Left lung (tissue), 4 donors: ENCODE measurements at regions not wholly inside any gene's neighbourhood (a gene's known extent, or its start where the extent isn't known, plus 50 kb on each side); places are given as distances from the start of the nearest gene placed in this dataset.

ENCODE experiments used
- ATAC-seq: fragments of 200-7000 bp; cut with Tn5 transposase; one replicate; pipeline ENCODE4 v1.9.1; 2020; ENCODE audit warnings: moderate library complexity
- DNase-seq, 4 donors: peaks; one replicate each; pipeline ENCODE4 v3.0.0-alpha.2; 2013 to 2020
- H3K27ac ChIP-seq, 2 donors: fragments of 200-600 bp; sonication (generic) in 1 of 2; one replicate each; pipeline versions ENCODE4 v1.5.0 to v1.8.0; 2020 to 2021
- H3K27me3 ChIP-seq, 2 donors: fragments of 200-600 bp; sonication (generic) in 1 of 2; one replicate each; pipeline versions ENCODE4 v1.5.0 to v1.8.0; 2020 to 2021
- H3K36me3 ChIP-seq, 2 donors: fragments of 200-600 bp; sonication (generic) in 1 of 2; one replicate each; pipeline versions ENCODE4 v1.5.0 to v1.8.0; 2020 to 2021
- H3K4me1 ChIP-seq, 2 donors: fragments of 200-600 bp; one replicate each; pipeline ENCODE4 v1.8.0; 2021
- H3K4me3 ChIP-seq, 2 donors: fragments of 200-600 bp; sonication (generic) in 1 of 2; one replicate each; pipeline versions ENCODE4 v1.5.0 to v1.8.0; 2020 to 2021; ENCODE audit warnings: mild to moderate bottlenecking in 1 of 2
- H3K9me3 ChIP-seq, 2 donors: fragments of 200-600 bp; sonication (generic) in 1 of 2; one replicate each; pipeline versions ENCODE4 v1.5.0 to v1.8.0; 2020 to 2021
- intact Hi-C, 2 donors: fragments of 100-400 bp; cut with DNase I; formaldehyde crosslinking; loops; one replicate each; pipeline versions ENCODE4 v1.11.2 to v1.14.2; 2022
- TF ChIP-seq, protein P1 (sequence below), 2 donors: fragments of 200-600 bp; sonication (generic) in 1 of 2; IDR thresholded peaks; one replicate each; pipeline versions ENCODE4 v1.5.0 to v1.8.0; 2021; ENCODE audit warnings: antibody characterized with exemption in 2 of 2
- donor health status: DM: no; HTN: yes; CAD: no.
- donor health status: DM: no; HTN: no; CAD: no.

DNA sequence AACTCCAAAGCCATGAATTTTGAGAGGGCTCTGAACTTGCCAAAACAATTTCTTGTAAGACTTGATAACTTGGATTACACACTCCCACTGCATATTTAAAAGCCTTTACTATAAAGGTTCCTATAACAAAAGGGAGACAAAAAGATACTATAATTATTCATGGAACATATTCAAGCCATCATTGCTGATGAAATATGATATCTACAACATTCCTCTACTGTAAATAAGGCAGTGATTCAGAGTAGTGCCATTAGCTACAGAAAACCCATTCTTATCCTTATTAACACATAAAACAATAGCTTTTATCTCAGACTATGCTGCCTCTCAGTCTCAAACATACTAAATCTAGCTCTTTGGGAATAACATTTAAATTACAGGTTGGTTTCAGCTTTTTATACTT, 675.5 kb upstream of the CXADR start:
- ATAC-seq (no peak), DNase-seq (no peak)
- Histone ChIP-seq H3K4me1 (no peaks in the 10 kb centered on the region), H3K9me3 (no peaks in the 10 kb centered on the region), H3K27ac (no peak overlapping the region), H3K27me3 (no peaks in the 10 kb centered on the region), H3K4me3 (no peak overlapping the region), H3K36me3 (no peaks in the 10 kb centered on the region)
- TF ChIP-seq, protein P1, sequence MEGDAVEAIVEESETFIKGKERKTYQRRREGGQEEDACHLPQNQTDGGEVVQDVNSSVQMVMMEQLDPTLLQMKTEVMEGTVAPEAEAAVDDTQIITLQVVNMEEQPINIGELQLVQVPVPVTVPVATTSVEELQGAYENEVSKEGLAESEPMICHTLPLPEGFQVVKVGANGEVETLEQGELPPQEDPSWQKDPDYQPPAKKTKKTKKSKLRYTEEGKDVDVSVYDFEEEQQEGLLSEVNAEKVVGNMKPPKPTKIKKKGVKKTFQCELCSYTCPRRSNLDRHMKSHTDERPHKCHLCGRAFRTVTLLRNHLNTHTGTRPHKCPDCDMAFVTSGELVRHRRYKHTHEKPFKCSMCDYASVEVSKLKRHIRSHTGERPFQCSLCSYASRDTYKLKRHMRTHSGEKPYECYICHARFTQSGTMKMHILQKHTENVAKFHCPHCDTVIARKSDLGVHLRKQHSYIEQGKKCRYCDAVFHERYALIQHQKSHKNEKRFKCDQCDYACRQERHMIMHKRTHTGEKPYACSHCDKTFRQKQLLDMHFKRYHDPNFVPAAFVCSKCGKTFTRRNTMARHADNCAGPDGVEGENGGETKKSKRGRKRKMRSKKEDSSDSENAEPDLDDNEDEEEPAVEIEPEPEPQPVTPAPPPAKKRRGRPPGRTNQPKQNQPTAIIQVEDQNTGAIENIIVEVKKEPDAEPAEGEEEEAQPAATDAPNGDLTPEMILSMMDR (IDR thresholded peaks at IDR 0.05) = no peak
- intact Hi-C loops = no loop called here

DNA sequence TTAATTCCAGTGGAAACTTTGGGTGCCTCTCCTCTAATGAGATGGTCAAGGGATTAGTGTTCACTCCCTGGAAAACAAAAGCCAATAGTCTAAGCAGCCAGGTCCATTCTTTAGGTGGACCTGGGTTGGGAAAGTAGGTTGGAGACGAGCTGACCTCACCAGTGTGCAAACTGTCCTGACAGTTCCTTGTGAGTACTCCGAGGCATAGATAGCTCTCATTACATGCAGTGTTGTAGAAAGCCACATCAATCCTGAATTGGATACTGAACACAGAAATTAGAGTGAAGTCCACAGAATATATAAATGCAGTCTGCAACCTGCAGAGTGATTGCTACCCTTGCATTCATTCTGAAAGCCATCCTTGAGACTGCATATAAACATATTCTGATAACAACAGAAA, 675.1 kb upstream of the CXADR start:
- TF ChIP-seq, protein P1 (IDR thresholded peaks at IDR 0.05) = no peak
- H3K9me3 ChIP-seq = no peaks in the 10 kb centered on the region
- no peak overlapping the region for H3K27ac ChIP-seq
- intact Hi-C loops = no loop called here
- DNase-seq (no peak), ATAC-seq (no peak)
- no peaks in the 10 kb centered on the region for H3K4me1 ChIP-seq
- no peaks in the 10 kb centered on the region for H3K27me3 ChIP-seq
- no peak overlapping the region for H3K4me3 ChIP-seq
- H3K36me3 ChIP-seq = no peaks in the 10 kb centered on the region

DNA sequence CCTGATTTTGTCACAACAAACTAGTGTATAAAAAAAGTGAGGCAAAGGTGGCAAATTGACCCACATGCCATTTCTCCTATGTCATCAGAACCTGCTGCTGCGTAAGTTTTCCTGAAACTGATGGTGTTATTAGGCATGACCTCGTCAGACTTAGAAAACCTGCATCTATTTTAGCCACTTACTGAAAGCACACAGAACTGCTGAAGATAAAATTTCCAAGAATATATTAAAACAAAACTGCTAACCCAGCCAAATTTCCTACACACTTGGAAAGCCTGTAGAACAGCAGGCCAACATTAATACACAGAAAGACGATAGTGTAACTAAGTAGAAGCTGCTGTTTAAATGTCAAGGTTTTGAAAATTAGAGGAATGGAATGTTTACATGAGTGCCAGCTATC, 674.5 kb upstream of the CXADR start:
- Histone ChIP-seq H3K4me3 (no peak overlapping the region), H3K27me3 (no peaks in the 10 kb centered on the region), H3K4me1 (no peaks in the 10 kb centered on the region), H3K9me3 (no peaks in the 10 kb centered on the region), H3K27ac (no peak overlapping the region), H3K36me3 (no peaks in the 10 kb centered on the region)
- TF ChIP-seq, protein P1 (IDR thresholded peaks at IDR 0.05) = no peak
- ATAC-seq (no peak), DNase-seq (peak in 2 of 4 donors; percentile 55 to 61)
- intact Hi-C loops = no loop called here

DNA sequence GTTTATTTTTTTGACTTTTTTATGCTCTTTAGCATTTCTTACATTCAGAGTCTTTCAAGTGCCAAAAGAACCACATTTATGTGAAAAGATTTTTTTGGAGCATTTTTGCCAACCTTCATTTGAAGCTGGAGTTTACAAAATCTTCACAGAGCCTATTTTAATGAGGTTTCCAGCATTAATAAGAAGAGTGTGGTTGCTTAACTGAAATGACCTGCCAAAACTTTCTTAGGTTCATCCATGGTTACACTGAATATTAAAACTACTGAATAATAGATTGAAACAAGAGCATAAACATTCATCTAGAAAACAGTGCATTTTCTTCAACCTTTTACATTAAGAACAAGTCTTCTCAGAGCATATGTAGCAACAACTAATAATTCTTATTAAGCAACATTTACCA, 672.3 kb upstream of the CXADR start:
- no peaks in the 10 kb centered on the region for H3K4me1 ChIP-seq
- H3K27me3 ChIP-seq = no peaks in the 10 kb centered on the region
- no peaks in the 10 kb centered on the region for H3K36me3 ChIP-seq
- DNase-seq = no peak
- H3K9me3 ChIP-seq = no peaks in the 10 kb centered on the region
- ATAC-seq = no peak
- TF ChIP-seq, protein P1 (IDR thresholded peaks at IDR 0.05) = no peak
- H3K4me3 ChIP-seq = no peak overlapping the region
- intact Hi-C loops = no loop called here
- H3K27ac ChIP-seq = no peak overlapping the region

DNA sequence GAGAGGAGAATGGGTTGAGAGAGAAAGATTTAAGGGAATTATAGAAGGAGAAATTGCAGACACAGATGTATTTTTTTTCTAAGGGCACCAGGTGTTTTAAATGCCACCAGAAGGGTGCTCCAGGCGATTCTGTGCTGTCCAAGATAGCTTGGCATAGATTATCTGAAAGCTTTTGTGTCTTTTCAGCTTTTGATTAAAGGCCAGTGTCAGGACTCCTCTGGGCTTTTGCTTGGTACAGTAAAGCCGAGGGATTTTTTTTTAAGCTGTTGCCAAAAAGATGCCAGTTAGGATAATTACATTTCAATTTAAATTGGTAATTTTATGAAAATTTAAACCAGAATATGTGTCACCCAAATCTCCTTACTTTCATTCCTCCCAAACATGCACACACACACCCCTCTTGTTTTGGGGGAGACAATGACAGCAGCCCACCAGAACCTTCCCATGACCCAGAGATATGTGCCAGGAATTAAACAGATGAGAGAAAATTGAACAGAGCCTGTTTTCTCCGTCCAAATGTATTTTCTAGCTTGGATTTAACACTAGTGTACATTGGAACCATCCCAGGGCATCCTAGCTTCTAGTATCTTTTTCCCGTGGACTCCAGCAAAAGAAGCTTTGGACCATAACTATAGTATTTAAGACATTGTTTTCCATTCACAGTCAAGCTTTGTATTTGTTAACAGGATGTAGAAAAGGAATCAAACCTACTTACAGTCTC, 670.7 kb upstream of the CXADR start:
- no peaks in the 10 kb centered on the region for H3K27me3 ChIP-seq
- no peaks in the 10 kb centered on the region for H3K4me1 ChIP-seq
- DNase-seq (no peak), ATAC-seq (no peak)
- intact Hi-C loops = no loop called here
- TF ChIP-seq, protein P1 (IDR thresholded peaks at IDR 0.05) = no peak
- H3K9me3 ChIP-seq = no peaks in the 10 kb centered on the region
- no peaks in the 10 kb centered on the region for H3K36me3 ChIP-seq
- no peak overlapping the region for H3K27ac ChIP-seq
- no peak overlapping the region for H3K4me3 ChIP-seq
